Calu3 (cell line): ENCODE measurements at regions not wholly inside any gene's neighbourhood (a gene's known extent, or its start where the extent isn't known, plus 50 kb on each side); places are given as distances from the start of the nearest gene placed in this dataset.

ENCODE experiments used
- BruUV-seq: library from RNA; stranded (reverse); fragments of 400-500 nt; replicated peaks from 2 replicates; lab custom pipeline; 2021; lab: Mats Ljungman, UMichigan
- CTCF ChIA-PET: fragments of 300-600 bp; sonication (Branson Sonifier 250); formaldehyde crosslinking; loops from one replicate; lab custom pipeline; 2022; ENCODE audit warnings: antibody characterized with exemption; lab: Charles Lee
- DNase-seq: peaks from one replicate; pipeline ENCODE4 v3.0.0; 2022
- H3K27ac Mint-ChIP-seq: one replicate; pipeline ENCODE4 v1.8.0; 2022; ENCODE audit warnings: mixed read lengths; ENCODE audit not compliant: unreplicated experiment
- H3K27me3 Mint-ChIP-seq: one replicate; pipeline ENCODE4 v1.8.0; 2022; ENCODE audit warnings: mixed read lengths; ENCODE audit not compliant: unreplicated experiment
- H3K36me3 Mint-ChIP-seq: one replicate; pipeline ENCODE4 v1.8.0; 2022; ENCODE audit warnings: mild to moderate bottlenecking, moderate library complexity, mixed read lengths; ENCODE audit not compliant: insufficient read depth, unreplicated experiment
- H3K4me1 Mint-ChIP-seq: one replicate; pipeline ENCODE4 v1.8.0; 2022; ENCODE audit warnings: mild to moderate bottlenecking, low read depth, mixed read lengths; ENCODE audit not compliant: unreplicated experiment
- H3K4me3 Mint-ChIP-seq: one replicate; pipeline ENCODE4 v1.8.0; 2022; ENCODE audit warnings: mild to moderate bottlenecking, low read depth, moderate library complexity, mixed read lengths; ENCODE audit not compliant: unreplicated experiment
- H3K9me3 Mint-ChIP-seq: one replicate; pipeline ENCODE4 v1.8.0; 2022; ENCODE audit warnings: low read depth, mixed read lengths; ENCODE audit not compliant: unreplicated experiment
- intact Hi-C: fragments of 100-400 bp; cut with micrococcal nuclease; formaldehyde crosslinking; loops from one replicate; pipeline ENCODE4 v1.10.0; 2022; ENCODE audit not compliant: unreplicated experiment
- TF ChIP-seq, protein P1 (sequence below): fragments of 200-600 bp; IDR thresholded peaks from one replicate; pipeline ENCODE4 v1.8.0; 2022; ENCODE audit warnings: antibody characterized with exemption; ENCODE audit not compliant: unreplicated experiment

GRCh38 chr1:184919892-184920291, 54.4 kb downstream of the NIBAN1 start:
- intact Hi-C loops: no loop called here
- H3K4me1 Mint-ChIP-seq: peaks cover 7% of the 10 kb centered on the region
- CTCF ChIA-PET: no interaction called here
- DNase-seq: no peak
- TF ChIP-seq, protein P1, sequence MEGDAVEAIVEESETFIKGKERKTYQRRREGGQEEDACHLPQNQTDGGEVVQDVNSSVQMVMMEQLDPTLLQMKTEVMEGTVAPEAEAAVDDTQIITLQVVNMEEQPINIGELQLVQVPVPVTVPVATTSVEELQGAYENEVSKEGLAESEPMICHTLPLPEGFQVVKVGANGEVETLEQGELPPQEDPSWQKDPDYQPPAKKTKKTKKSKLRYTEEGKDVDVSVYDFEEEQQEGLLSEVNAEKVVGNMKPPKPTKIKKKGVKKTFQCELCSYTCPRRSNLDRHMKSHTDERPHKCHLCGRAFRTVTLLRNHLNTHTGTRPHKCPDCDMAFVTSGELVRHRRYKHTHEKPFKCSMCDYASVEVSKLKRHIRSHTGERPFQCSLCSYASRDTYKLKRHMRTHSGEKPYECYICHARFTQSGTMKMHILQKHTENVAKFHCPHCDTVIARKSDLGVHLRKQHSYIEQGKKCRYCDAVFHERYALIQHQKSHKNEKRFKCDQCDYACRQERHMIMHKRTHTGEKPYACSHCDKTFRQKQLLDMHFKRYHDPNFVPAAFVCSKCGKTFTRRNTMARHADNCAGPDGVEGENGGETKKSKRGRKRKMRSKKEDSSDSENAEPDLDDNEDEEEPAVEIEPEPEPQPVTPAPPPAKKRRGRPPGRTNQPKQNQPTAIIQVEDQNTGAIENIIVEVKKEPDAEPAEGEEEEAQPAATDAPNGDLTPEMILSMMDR: no peak
- H3K36me3 Mint-ChIP-seq: no peaks in the 10 kb centered on the region
- H3K27me3 Mint-ChIP-seq: no peaks in the 10 kb centered on the region
- no peaks in the 10 kb centered on the region for H3K9me3 Mint-ChIP-seq
- H3K4me3 Mint-ChIP-seq: no peak overlapping the region
- BruUV-seq: no TSS peak
- no peak overlapping the region for H3K27ac Mint-ChIP-seq

- TF ChIP-seq, protein P1: no peak
- no peak for DNase-seq
- no peaks in the 10 kb centered on the region for H3K36me3 Mint-ChIP-seq
- intact Hi-C loops: no loop called here
- no peaks in the 10 kb centered on the region for H3K27me3 Mint-ChIP-seq
- BruUV-seq: no TSS peak
- CTCF ChIA-PET: no interaction called here
- no peaks in the 10 kb centered on the region for H3K9me3 Mint-ChIP-seq
- H3K4me1 Mint-ChIP-seq: peaks cover 7% of the 10 kb centered on the region
- no peak overlapping the region for H3K27ac Mint-ChIP-seq
- no peak overlapping the region for H3K4me3 Mint-ChIP-seq
Observed at GRCh38 chr1:184915463-184916090, 58.7 kb downstream of the NIBAN1 start.

DNA sequence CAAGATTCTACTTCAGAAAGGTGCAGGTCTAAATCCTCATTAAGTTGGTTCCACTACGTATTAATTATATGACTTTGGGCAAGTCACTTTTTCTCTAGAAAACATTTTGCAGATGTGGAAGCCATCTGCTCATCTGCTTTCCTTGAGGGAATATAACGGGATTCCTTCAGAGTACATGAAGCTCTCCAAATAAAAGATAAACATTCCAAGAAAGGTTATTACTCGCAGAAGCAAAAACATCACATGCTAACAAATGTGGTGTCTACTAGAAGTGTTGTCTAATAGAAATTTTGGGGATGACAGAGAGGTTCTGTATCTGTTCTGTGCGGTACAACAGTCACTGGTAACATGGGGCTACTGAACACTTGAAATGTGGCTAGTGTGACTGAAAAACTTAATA, 60.2 kb downstream of the NIBAN1 start:
- Mint-ChIP-seq H3K4me1 (peaks cover 7% of the 10 kb centered on the region), H3K9me3 (no peaks in the 10 kb centered on the region), H3K27me3 (no peaks in the 10 kb centered on the region), H3K4me3 (no peak overlapping the region), H3K36me3 (no peaks in the 10 kb centered on the region), H3K27ac (no peak overlapping the region)
- CTCF ChIA-PET: no interaction called here
- BruUV-seq: no TSS peak
- intact Hi-C loops: no loop called here
- DNase-seq: no peak
- TF ChIP-seq, protein P1: no peak

- CTCF ChIA-PET: no interaction called here
Observed at GRCh38 chr1:184912392-184912791, 61.9 kb downstream of the NIBAN1 start.

More at GRCh38 chr1:184912392-184912791, 61.9 kb downstream of the NIBAN1 start:
- TF ChIP-seq, protein P1: no peak
- H3K9me3 Mint-ChIP-seq: no peaks in the 10 kb centered on the region
- no peak overlapping the region for H3K4me3 Mint-ChIP-seq
- H3K36me3 Mint-ChIP-seq: no peaks in the 10 kb centered on the region
- H3K27ac Mint-ChIP-seq: no peak overlapping the region
- DNase-seq: no peak
- BruUV-seq: no TSS peak
- intact Hi-C loops: no loop called here
- H3K4me1 Mint-ChIP-seq: no peaks in the 10 kb centered on the region
- no peaks in the 10 kb centered on the region for H3K27me3 Mint-ChIP-seq
